ENCODE measurements at regions not wholly inside any gene's neighbourhood (a gene's known extent, or its start where the extent isn't known, plus 50 kb on each side); places are given as distances from the start of the nearest gene placed in this dataset.

DNA sequence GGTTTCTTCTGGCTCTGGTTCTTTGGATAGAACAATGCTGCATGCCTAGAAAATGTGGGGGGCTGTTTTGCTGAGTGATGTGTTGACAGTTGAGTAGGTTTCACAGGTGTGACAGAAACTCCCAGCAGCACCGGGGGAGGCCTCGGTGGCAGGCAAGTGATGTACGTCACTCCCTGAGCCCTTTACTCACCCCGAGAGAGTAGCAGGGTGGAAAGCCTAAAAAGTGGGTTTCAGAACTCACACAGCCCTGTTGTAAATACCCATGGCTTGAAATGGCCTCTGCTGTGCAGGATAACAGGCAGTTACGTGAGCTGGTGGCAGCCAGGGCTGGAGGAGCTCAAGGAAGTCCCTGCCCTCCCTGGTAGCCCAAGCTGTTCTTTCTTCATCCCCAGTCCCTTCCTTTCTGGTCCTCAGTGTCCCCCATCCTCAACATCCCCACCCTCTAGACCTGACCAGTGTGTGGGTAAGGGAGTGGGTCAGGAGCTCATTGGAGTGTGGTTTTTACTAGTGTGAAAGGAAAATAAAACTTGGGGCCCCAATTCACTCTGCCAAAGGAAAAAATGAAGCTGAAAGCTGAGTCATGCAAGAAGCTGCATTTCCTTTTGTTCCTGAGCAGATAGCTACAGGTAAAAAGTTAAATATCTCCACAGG lies 258.1 kb downstream of the STK31 start:
- POLR2A ChIA-PET = no interaction called here
- no peaks in the 10 kb centered on the region for H3K9me3 ChIP-seq (ENCODE audit: control insufficient read depth in 1 of 2, insufficient read depth in 1 of 2, low read depth in 1 of 2, low read length in 2 of 2)

More for the DNA sequence above, 258.1 kb downstream of the STK31 start:
- no peak overlapping the region for H2AFZ ChIP-seq (ENCODE audit: low read depth, low read length, poor library complexity, severe bottlenecking)
- H3K27me3 ChIP-seq (ENCODE audit: insufficient read depth, low read length) = no peaks in the 10 kb centered on the region
- no peaks in the 10 kb centered on the region for H4K20me1 ChIP-seq (ENCODE audit: insufficient read depth)
- ATAC-seq (no peak), DNase-seq (ENCODE audit: low read depth, low spot score) (no peak)
- H3K4me2 ChIP-seq (ENCODE audit: low read length) = no peak overlapping the region
- no peak overlapping the region for H3K9ac ChIP-seq (ENCODE audit: low read length)
- no TSS peak for BruUV-seq (replicated peaks)
- no peak overlapping the region for H3K4me3 ChIP-seq (replicated peaks in 1 of 2; ENCODE audit: low read depth in 1 of 2, low read length in 2 of 2)
- H3K4me1 ChIP-seq (ENCODE audit: control insufficient read depth in 1 of 2, insufficient read depth in 2 of 2, low read length in 2 of 2) = no peaks in the 10 kb centered on the region
- H3K9me2 ChIP-seq (ENCODE audit: insufficient read depth) = no peaks in the 10 kb centered on the region
- TF ChIP-seq SP1 (IDR thresholded peaks at IDR 0.05; ENCODE audit: low read depth) (no peak), YY1 (IDR thresholded peaks at IDR 0.05; ENCODE audit: extremely low read depth, insufficient replicate concordance, low read depth, low read length) (no peak), CBX3 (IDR thresholded peaks at IDR 0.05; ENCODE audit: low read depth) (no peak), SIN3A (IDR thresholded peaks at IDR 0.05; ENCODE audit: low read depth) (no peak), TCF7L2 (IDR thresholded peaks at IDR 0.05; ENCODE audit: borderline replicate concordance, extremely low read depth, insufficient read depth, insufficient read length) (no peak), EGR1 (IDR thresholded peaks at IDR 0.05; ENCODE audit: low read depth) (no peak), ZNF274 (IDR thresholded peaks at IDR 0.05; ENCODE audit: low read depth, low read length) (no peak), EZH2phosphoT487 (IDR thresholded peaks at IDR 0.05; ENCODE audit: borderline replicate concordance) (no peak), POLR2AphosphoS5 (IDR thresholded peaks at IDR 0.05; ENCODE audit: low read depth, low read length) (no peak), CEBPB (IDR thresholded peaks at IDR 0.05; ENCODE audit: low read depth) (no peak), ZFX (IDR thresholded peaks at IDR 0.05) (no peak), ELF1 (IDR thresholded peaks at IDR 0.05; ENCODE audit: borderline replicate concordance, low read depth) (no peak), JUND (IDR thresholded peaks at IDR 0.05) (no peak), ZBTB33 (IDR thresholded peaks at IDR 0.05; ENCODE audit: extremely low read depth, insufficient replicate concordance, low read length) (no peak), EZH2 (IDR thresholded peaks at IDR 0.05) (no peak), POLR2A (IDR thresholded peaks at IDR 0.05; ENCODE audit: borderline replicate concordance, extremely low read depth, insufficient read depth, insufficient read length) (no peak), SRF (IDR thresholded peaks at IDR 0.05; ENCODE audit: low read depth) (no peak), RAD21 (IDR thresholded peaks at IDR 0.05; ENCODE audit: low read depth) (no peak)
- TF ChIP-seq, protein P1, sequence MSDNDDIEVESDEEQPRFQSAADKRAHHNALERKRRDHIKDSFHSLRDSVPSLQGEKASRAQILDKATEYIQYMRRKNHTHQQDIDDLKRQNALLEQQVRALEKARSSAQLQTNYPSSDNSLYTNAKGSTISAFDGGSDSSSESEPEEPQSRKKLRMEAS (IDR thresholded peaks at IDR 0.05) = no peak
- H3K79me2 ChIP-seq (ENCODE audit: insufficient read depth, low read length) = no peaks in the 10 kb centered on the region
- no peak overlapping the region for H3K27ac ChIP-seq (ENCODE audit: low read depth, low read length)
- ChIA-PET CTCF (interaction anchor here (1.6 kb wide), 1 partner anchor 29 kb away, joined by 3 read pairs; no protein-coding TSS in a partner anchor), RAD21 (ENCODE audit: low non-redundant PET in 1 of 2, low total read pairs in 2 of 2, uncharacterized antibody in 2 of 2, unreplicated experiment in 2 of 2) (no interaction called here)
- intact Hi-C loops (cut with micrococcal nuclease) = no loop called here
- no peaks in the 10 kb centered on the region for H3K36me3 ChIP-seq (ENCODE audit: control insufficient read depth in 1 of 2, insufficient read depth in 2 of 2, low read length in 2 of 2)
